ENCODE measurements at regions not wholly inside any gene's neighbourhood (a gene's known extent, or its start where the extent isn't known, plus 50 kb on each side); places are given as distances from the start of the nearest gene placed in this dataset.

DNA sequence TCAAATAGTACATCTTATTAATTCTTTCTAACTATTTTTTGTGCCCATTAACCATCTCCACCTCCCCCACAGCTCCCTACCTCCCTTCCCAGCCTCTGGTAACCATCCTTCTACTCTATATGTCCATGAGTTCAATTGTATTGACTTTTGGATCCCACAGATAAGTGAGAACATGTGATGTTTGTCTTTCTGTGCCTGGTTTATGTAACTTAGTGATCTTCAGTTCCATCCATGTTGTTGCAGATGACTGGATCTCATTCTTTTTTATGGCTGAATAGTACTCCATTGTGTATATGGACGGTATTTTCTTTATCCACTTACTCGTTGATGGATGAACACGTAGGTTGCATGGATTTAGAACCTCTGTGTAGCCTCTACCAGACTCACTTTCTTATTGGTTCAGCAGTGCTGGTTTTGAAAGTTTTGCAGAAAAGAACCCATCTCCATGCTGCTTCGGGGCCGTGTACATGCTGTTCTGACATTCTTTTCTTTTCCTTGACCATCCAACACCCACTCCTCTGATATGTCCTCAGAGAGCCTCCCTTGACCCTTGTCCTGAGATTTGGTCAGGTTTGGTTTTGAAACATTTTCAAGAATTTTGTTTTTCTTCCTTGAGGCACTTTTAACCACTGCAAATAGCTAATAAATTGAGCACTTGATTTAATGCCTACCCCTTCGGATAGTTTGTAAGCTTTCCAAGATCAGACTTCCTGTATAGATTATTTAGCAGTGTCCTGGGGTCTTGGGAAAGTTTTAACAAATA lies 231.2 kb upstream of the ZFP64 start:
- TF ChIP-seq, protein P1, sequence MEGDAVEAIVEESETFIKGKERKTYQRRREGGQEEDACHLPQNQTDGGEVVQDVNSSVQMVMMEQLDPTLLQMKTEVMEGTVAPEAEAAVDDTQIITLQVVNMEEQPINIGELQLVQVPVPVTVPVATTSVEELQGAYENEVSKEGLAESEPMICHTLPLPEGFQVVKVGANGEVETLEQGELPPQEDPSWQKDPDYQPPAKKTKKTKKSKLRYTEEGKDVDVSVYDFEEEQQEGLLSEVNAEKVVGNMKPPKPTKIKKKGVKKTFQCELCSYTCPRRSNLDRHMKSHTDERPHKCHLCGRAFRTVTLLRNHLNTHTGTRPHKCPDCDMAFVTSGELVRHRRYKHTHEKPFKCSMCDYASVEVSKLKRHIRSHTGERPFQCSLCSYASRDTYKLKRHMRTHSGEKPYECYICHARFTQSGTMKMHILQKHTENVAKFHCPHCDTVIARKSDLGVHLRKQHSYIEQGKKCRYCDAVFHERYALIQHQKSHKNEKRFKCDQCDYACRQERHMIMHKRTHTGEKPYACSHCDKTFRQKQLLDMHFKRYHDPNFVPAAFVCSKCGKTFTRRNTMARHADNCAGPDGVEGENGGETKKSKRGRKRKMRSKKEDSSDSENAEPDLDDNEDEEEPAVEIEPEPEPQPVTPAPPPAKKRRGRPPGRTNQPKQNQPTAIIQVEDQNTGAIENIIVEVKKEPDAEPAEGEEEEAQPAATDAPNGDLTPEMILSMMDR (IDR thresholded peaks at IDR 0.05; ENCODE audit: borderline replicate concordance, extremely low read depth, low read length, poor library complexity, severe bottlenecking), result no peak
- no peak for TF ChIP-seq EZH2 (IDR thresholded peaks at IDR 0.05; ENCODE audit: borderline replicate concordance, low read depth, low read length, severe bottlenecking)
